ENCODE measurements at regions not wholly inside any gene's neighbourhood (a gene's known extent, or its start where the extent isn't known, plus 50 kb on each side); places are given as distances from the start of the nearest gene placed in this dataset.
A peak's percentile ranks its signal among the peaks of the same experiment; 100 is the strongest.

DNA sequence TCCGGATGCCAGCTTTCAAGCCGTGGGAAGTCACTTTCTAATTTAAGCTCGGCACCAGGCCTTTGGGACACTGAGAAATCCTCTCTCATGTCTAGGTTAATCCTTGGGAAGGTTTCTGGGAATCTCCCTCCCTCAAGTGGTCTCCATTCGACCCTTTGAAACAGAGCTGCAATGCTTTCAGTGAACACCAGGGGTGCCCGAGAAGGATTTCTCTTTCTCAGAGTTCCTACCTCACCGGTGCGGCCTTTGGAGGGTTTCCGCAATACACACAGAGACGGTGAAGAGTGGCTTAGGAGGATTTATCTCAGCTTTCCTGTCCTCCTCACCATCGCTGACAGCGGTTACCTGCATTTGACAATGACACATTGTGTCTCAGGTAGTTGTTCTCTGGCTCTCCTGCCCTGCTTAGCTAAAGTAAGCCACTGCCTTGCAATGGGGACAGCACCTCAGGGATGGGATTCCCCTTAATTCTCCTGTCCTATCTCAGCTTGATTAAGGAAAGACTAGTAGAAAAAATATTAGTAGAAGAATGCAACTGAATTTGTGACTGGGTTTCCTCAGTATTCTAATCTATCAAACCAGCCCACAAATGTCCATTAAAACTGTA lies 180.6 kb downstream of the GABRG2 start:
- Histone ChIP-seq H3K23ac (ENCODE audit: insufficient read length, low read depth, low read length) (no peak overlapping the region), H3K4me1 (ENCODE audit: insufficient read depth, low read length) (no peaks in the 10 kb centered on the region), H3T11ph (ENCODE audit: low read length) (no peak overlapping the region), H2AFZ (ENCODE audit: low read length) (no peak overlapping the region), H2BK20ac (ENCODE audit: low read depth, low read length, poor library complexity, severe bottlenecking) (no peak overlapping the region), H3K4ac (ENCODE audit: low read depth, low read length) (no peak overlapping the region), H3K9ac (ENCODE audit: extremely low read depth, insufficient read length, low read length) (no peak overlapping the region), H3K79me1 (ENCODE audit: insufficient read depth, low read depth, low read length, poor library complexity, severe bottlenecking) (no peaks in the 10 kb centered on the region), H3K23me2 (ENCODE audit: insufficient read length, low read depth, low read length, poor library complexity, severe bottlenecking) (no peaks in the 10 kb centered on the region), H3K27ac (ENCODE audit: insufficient read length, low read depth, low read length) (no peak overlapping the region), H2AK5ac (ENCODE audit: insufficient read length, low read length) (no peak overlapping the region), H2BK5ac (ENCODE audit: insufficient read length, low read length) (no peak overlapping the region), H3K56ac (ENCODE audit: insufficient read length, low read depth, low read length) (no peak overlapping the region), H2BK120ac (ENCODE audit: low read depth, low read length, poor library complexity, severe bottlenecking) (no peak overlapping the region), H4K8ac (replicated peaks; ENCODE audit: insufficient read length, low read depth, low read length) (no peak overlapping the region), H3K14ac (ENCODE audit: insufficient read depth, low read length) (no peak overlapping the region), H3K27me3 (ENCODE audit: insufficient read depth, low read length) (no peaks in the 10 kb centered on the region), H4K5ac (ENCODE audit: insufficient read length, low read depth, low read length) (no peak overlapping the region), H4K91ac (ENCODE audit: insufficient read length, low read depth, low read length) (no peak overlapping the region), H2BK15ac (ENCODE audit: low read depth, low read length) (no peak overlapping the region), H2BK12ac (ENCODE audit: insufficient read length, low read depth, low read length) (no peak overlapping the region), H3K4me2 (ENCODE audit: insufficient read depth, insufficient read length, low read length) (no peak overlapping the region), H4K20me1 (ENCODE audit: control insufficient read depth, insufficient read depth, insufficient read length) (no peaks in the 10 kb centered on the region), H3K79me2 (ENCODE audit: insufficient read depth, low read length) (no peaks in the 10 kb centered on the region), H3K18ac (ENCODE audit: insufficient read length, low read depth, low read length) (no peak overlapping the region), H3K9me3 (ENCODE audit: control insufficient read depth, low read depth, low read length) (no peaks in the 10 kb centered on the region)
- TF ChIP-seq, protein P1, sequence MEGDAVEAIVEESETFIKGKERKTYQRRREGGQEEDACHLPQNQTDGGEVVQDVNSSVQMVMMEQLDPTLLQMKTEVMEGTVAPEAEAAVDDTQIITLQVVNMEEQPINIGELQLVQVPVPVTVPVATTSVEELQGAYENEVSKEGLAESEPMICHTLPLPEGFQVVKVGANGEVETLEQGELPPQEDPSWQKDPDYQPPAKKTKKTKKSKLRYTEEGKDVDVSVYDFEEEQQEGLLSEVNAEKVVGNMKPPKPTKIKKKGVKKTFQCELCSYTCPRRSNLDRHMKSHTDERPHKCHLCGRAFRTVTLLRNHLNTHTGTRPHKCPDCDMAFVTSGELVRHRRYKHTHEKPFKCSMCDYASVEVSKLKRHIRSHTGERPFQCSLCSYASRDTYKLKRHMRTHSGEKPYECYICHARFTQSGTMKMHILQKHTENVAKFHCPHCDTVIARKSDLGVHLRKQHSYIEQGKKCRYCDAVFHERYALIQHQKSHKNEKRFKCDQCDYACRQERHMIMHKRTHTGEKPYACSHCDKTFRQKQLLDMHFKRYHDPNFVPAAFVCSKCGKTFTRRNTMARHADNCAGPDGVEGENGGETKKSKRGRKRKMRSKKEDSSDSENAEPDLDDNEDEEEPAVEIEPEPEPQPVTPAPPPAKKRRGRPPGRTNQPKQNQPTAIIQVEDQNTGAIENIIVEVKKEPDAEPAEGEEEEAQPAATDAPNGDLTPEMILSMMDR (conservative IDR thresholded peaks at IDR 0.05): peak; percentile 76
- H3K4me1 Mint-ChIP-seq: peaks cover 2 to 4% of the 10 kb centered on the region in 2 experiments; a peak in 2 of 4 replicates
- H3K27ac Mint-ChIP-seq: no peak overlapping the region
- no CpG with 5 or more reads among the region's 11 CpGs for WGBS (ENCODE audit: extremely low coverage, insufficient read length, low lambda C conversion rate)
- no peaks in the 10 kb centered on the region for H3K27me3 Mint-ChIP-seq (ENCODE audit: low read depth)
- no peak overlapping the region; a peak in 1 of 5 replicates for H3K4me3 Mint-ChIP-seq
- no peaks in the 10 kb centered on the region for H3K36me3 Mint-ChIP-seq (ENCODE audit: insufficient read depth in 1 of 3, low read depth in 3 of 3)
- no peaks in the 10 kb centered on the region for H3K9me3 Mint-ChIP-seq
- DNase-seq: peak; percentile 84
